SK-N-SH (cell line): ENCODE measurements at regions not wholly inside any gene's neighbourhood (a gene's known extent, or its start where the extent isn't known, plus 50 kb on each side); places are given as distances from the start of the nearest gene placed in this dataset.

ENCODE experiments used
- CTCF ChIP-seq: fragments of 200-600 bp; sonication (generic); IDR thresholded peaks from 2 replicates; pipeline ENCODE4 v1.6.1; 2017; ENCODE audit warnings: antibody characterized with exemption, mild to moderate bottlenecking, moderate library complexity
- GABPA ChIP-seq: IDR thresholded peaks from 2 replicates; pipeline ENCODE4 v1.4.0; 2012; ENCODE audit warnings: low read depth, mild to moderate bottlenecking
- MAX ChIP-seq: IDR thresholded peaks from 2 replicates; pipeline ENCODE4 v1.4.0; 2012; ENCODE audit warnings: low read depth
- PBX3 ChIP-seq: IDR thresholded peaks from 2 replicates; pipeline ENCODE4; 2012
- POLR2AphosphoS5 ChIP-seq: IDR thresholded peaks from 2 replicates; pipeline ENCODE4 v1.6.1; 2012; ENCODE audit warnings: low read depth, low read length
- RFX5 ChIP-seq: IDR thresholded peaks from 2 replicates; pipeline ENCODE4 v1.6.1; 2012; ENCODE audit warnings: mild to moderate bottlenecking, improper control_type of control experiment, low read length
- SIN3A ChIP-seq: IDR thresholded peaks from 2 replicates; pipeline ENCODE4 v1.6.1; 2012; ENCODE audit warnings: low read depth, mild to moderate bottlenecking, low read length, moderate library complexity, borderline replicate concordance
- SMC3 ChIP-seq: IDR thresholded peaks from 2 replicates; pipeline ENCODE4 v1.6.1; 2012; ENCODE audit warnings: low read depth, low read length, improper control_type of control experiment
- TAF1 ChIP-seq: IDR thresholded peaks from 2 replicates; pipeline ENCODE4 v1.6.1; 2012; ENCODE audit warnings: low read depth, mild to moderate bottlenecking, low read length, moderate library complexity, borderline replicate concordance
- TEAD4 ChIP-seq: IDR thresholded peaks from 2 replicates; pipeline ENCODE4 v1.4.0; 2012; ENCODE audit warnings: mild to moderate bottlenecking, borderline replicate concordance; ENCODE audit not compliant: insufficient read depth
- YY1 ChIP-seq: IDR thresholded peaks from 2 replicates; pipeline ENCODE4 v1.4.0; 2012; ENCODE audit warnings: low read depth, mild to moderate bottlenecking
- ZBTB33 ChIP-seq: IDR thresholded peaks from 2 replicates; pipeline ENCODE4 v1.4.0; 2012; ENCODE audit warnings: low read depth, borderline replicate concordance

GRCh38 chr5:38138574-38138973 is 119.8 kb upstream of the EGFLAM start:
- TF ChIP-seq ZBTB33 (no peak), CTCF (no peak), MAX (no peak), SMC3 (no peak), PBX3 (no peak), YY1 (no peak), TEAD4 (no peak), POLR2AphosphoS5 (no peak), SIN3A (no peak), GABPA (no peak), TAF1 (no peak), RFX5 (no peak)
